HEK293 (cell line): ENCODE measurements at regions not wholly inside any gene's neighbourhood (a gene's known extent, or its start where the extent isn't known, plus 50 kb on each side); places are given as distances from the start of the nearest gene placed in this dataset.

Experiments used
- CTCF ChIA-PET: fragments of 350-600 bp; formaldehyde crosslinking; extraction: SDS; loops from one replicate; lab custom pipeline; 2021; ENCODE audit warnings: antibody characterized with exemption; lab: Yijun Ruan, JAX
- POLR2A ChIA-PET: fragments of 300-600 bp; formaldehyde crosslinking; extraction: SDS; loops from one replicate; lab custom pipeline; 2020; ENCODE audit warnings: antibody characterized with exemption, inconsistent platforms; lab: Yijun Ruan, JAX
- H3K27ac ChIP-seq: fragments of 200-500 bp; sonication (Bioruptor generic); 2 replicates; pipeline ENCODE4 v1.5.1; 2014; ENCODE audit warnings: low read depth, low read length, control low read depth, inconsistent platforms; ENCODE audit errors: extremely low read depth
- H3K36me3 ChIP-seq, 2 experiments: fragments of 200-500 bp in 1 of 2; sonication (Bioruptor generic) in 1 of 2; 1 replicate in 1 of 2; 2 replicates in 1 of 2; pipeline ENCODE4 v1.5.1; 2014 to 2017; ENCODE audit warnings: inconsistent platforms in 2 of 2, low read length in 2 of 2; ENCODE audit not compliant: control insufficient read depth in 2 of 2, insufficient read depth in 1 of 2
- H3K4me1 ChIP-seq: fragments of 200-500 bp; sonication (Bioruptor generic); 2 replicates; pipeline ENCODE4 v1.5.1; 2014; ENCODE audit warnings: mild to moderate bottlenecking, low read length, inconsistent platforms; ENCODE audit not compliant: control insufficient read depth, insufficient read depth
- H3K4me3 ChIP-seq: 2 replicates; pipeline ENCODE4 v1.5.1; 2011; ENCODE audit warnings: low read depth, mild to moderate bottlenecking, control low read depth, low read length, moderate library complexity
- H3K9me3 ChIP-seq: fragments of 200-500 bp; sonication (Bioruptor generic); 2 replicates; pipeline ENCODE4 v1.5.1; 2014; ENCODE audit warnings: low read depth, low read length, inconsistent platforms; ENCODE audit not compliant: control insufficient read depth, insufficient read depth
- KLF10 ChIP-seq: fragments of 450-650 bp; IDR thresholded peaks from 2 replicates; pipeline ENCODE4 v1.5.1; 2018; ENCODE audit warnings: missing biosample characterization, mild to moderate bottlenecking, missing genetic modification characterization
- OVOL3 ChIP-seq: fragments of 450-650 bp; formaldehyde crosslinking; IDR thresholded peaks from 2 replicates; pipeline ENCODE4 v1.5.1; 2016; ENCODE audit warnings: missing biosample characterization, missing genetic modification characterization
- PATZ1 ChIP-seq: fragments of 450-650 bp; formaldehyde crosslinking; IDR thresholded peaks from 2 replicates; pipeline ENCODE4 v1.5.1; 2016; ENCODE audit warnings: missing biosample characterization, missing genetic modification characterization
- TCF7L2 ChIP-seq: IDR thresholded peaks from 2 replicates; pipeline ENCODE4 v1.6.1; 2011; ENCODE audit warnings: low read depth, mild to moderate bottlenecking, inconsistent platforms, low read length, moderate library complexity, borderline replicate concordance
- ZBTB1 ChIP-seq: fragments of 450-650 bp; formaldehyde crosslinking; IDR thresholded peaks from 2 replicates; pipeline ENCODE4 v1.5.1; 2016; ENCODE audit warnings: missing biosample characterization, missing genetic modification characterization
- ZBTB11 ChIP-seq: fragments of 450-650 bp; formaldehyde crosslinking; conservative IDR thresholded peaks from 2 replicates; pipeline ENCODE4 v1.5.1; 2016; ENCODE audit warnings: low read depth, missing biosample characterization, missing genetic modification characterization
- ZNF112 ChIP-seq: fragments of 450-650 bp; formaldehyde crosslinking; IDR thresholded peaks from 2 replicates; pipeline ENCODE4 v1.5.0; 2017; ENCODE audit warnings: missing biosample characterization, missing genetic modification characterization
- ZNF132 ChIP-seq: fragments of 450-650 bp; formaldehyde crosslinking; IDR thresholded peaks from 2 replicates; pipeline ENCODE4 v1.5.1; 2017; ENCODE audit warnings: missing biosample characterization, missing genetic modification characterization, borderline replicate concordance
- ZNF133 ChIP-seq: fragments of 450-650 bp; formaldehyde crosslinking; IDR thresholded peaks from 2 replicates; pipeline ENCODE4 v1.5.1; 2016; ENCODE audit warnings: missing biosample characterization, missing genetic modification characterization
- ZNF23 ChIP-seq: fragments of 450-650 bp; formaldehyde crosslinking; IDR thresholded peaks from 2 replicates; pipeline ENCODE4 v1.5.1; 2016; ENCODE audit warnings: missing biosample characterization, missing genetic modification characterization, borderline replicate concordance
- ZNF280C ChIP-seq: fragments of 450-650 bp; formaldehyde crosslinking; IDR thresholded peaks from 2 replicates; pipeline ENCODE4 v1.5.1; 2016; ENCODE audit warnings: missing biosample characterization, missing genetic modification characterization
- ZNF394 ChIP-seq: fragments of 450-650 bp; formaldehyde crosslinking; IDR thresholded peaks from 2 replicates; pipeline ENCODE4 v1.5.1; 2016; ENCODE audit warnings: missing biosample characterization, missing genetic modification characterization, mild to moderate bottlenecking, moderate library complexity, borderline replicate concordance
- ZNF529 ChIP-seq: fragments of 450-650 bp; formaldehyde crosslinking; IDR thresholded peaks from 2 replicates; pipeline ENCODE4 v1.5.1; 2017; ENCODE audit warnings: missing genetic modification characterization, missing biosample characterization; ENCODE audit not compliant: insufficient replicate concordance
- ZNF610 ChIP-seq: fragments of 450-650 bp; formaldehyde crosslinking; IDR thresholded peaks from 2 replicates; pipeline ENCODE4 v1.5.1; 2016; ENCODE audit warnings: missing biosample characterization, missing genetic modification characterization, borderline replicate concordance
- ZNF624 ChIP-seq: fragments of 450-650 bp; formaldehyde crosslinking; IDR thresholded peaks from 2 replicates; pipeline ENCODE4 v1.5.1; 2017; ENCODE audit warnings: missing biosample characterization, missing genetic modification characterization
- ZNF768 ChIP-seq: fragments of 450-650 bp; formaldehyde crosslinking; IDR thresholded peaks from 2 replicates; pipeline ENCODE4 v1.5.1; 2018; ENCODE audit warnings: missing biosample characterization, mild to moderate bottlenecking, missing genetic modification characterization
- ZNF777 ChIP-seq: fragments of 450-650 bp; formaldehyde crosslinking; IDR thresholded peaks from 2 replicates; pipeline ENCODE4 v1.5.1; 2017; ENCODE audit warnings: missing biosample characterization, missing genetic modification characterization, borderline replicate concordance
- TF ChIP-seq, protein P1 (sequence below): fragments of 450-650 bp; formaldehyde crosslinking; IDR thresholded peaks from 2 replicates; pipeline ENCODE4 v1.5.1; 2016; ENCODE audit warnings: missing biosample characterization, missing genetic modification characterization
- TF ChIP-seq, protein P2 (sequence below): fragments of 450-650 bp; formaldehyde crosslinking; IDR thresholded peaks from 2 replicates; pipeline ENCODE4 v1.5.1; 2016; ENCODE audit warnings: missing biosample characterization, missing genetic modification characterization

DNA sequence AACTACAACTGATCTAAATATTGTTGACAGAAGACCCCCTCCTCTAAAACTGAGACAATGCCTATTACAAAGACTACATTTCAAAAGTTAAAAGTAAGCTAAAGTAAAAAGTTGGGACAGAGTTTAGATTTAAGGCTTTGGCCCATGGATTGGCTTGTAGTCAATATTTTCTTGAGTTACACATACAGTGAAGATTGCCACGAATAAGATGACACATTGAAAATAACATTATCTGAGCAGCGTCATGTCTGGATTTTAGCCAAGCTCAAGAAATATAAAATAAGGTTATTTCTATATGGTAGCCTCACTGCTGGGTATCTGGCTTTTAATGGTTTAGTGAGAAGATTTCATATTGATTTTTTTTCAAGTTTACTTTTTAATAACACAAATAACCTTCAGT, 266.2 kb upstream of the LDB2 start:
- POLR2A ChIA-PET = no interaction called here
- H3K4me3 ChIP-seq = no peak overlapping the region
- H3K27ac ChIP-seq = no peak overlapping the region
- peaks cover 7% of the 10 kb centered on the region for H3K4me1 ChIP-seq
- CTCF ChIA-PET = interaction anchor here (1.3 kb wide), 1 partner anchor 248 kb away, joined by 3 read pairs; no protein-coding TSS in a partner anchor
- TF ChIP-seq ZNF777 = no peak
- no peak for TF ChIP-seq ZBTB11 (tag by site-specific recombination)
- no peak for TF ChIP-seq ZNF280C (tag by site-specific recombination)
- H3K9me3 ChIP-seq = no peaks in the 10 kb centered on the region
- H3K36me3 ChIP-seq = no peaks in the 10 kb centered on the region

DNA sequence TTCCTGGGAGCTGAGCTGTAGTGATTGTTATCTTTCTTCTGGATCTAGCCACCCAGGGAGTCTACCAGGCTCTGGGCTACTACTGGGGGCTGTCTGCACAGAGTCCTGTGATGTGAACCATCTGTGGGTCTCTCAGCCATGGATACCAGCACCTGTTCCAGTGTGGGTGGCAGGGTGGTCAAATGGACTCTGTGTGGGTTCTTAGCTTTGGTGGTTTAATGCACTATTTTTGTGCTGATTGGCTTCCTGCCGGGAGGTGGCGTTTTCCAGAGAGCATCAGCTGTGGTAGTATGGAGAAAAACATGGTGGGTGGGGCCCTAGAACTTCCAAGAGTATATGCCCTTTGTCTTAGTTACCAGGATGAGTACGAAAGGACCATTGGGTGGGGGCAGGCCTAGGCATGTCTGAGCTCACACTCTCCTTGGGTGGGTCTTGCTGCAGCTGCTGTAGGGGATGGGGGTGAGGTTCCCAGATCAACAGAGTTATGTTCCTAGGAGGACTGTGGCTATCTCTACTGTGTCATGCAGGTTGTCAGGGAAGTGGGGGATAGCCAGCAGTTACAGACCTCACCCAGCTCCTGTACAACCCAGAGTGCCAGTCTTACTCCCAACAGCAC, 264.8 kb upstream of the LDB2 start:
- Histone ChIP-seq H3K9me3 (no peaks in the 10 kb centered on the region), H3K4me3 (no peak overlapping the region), H3K4me1 (peaks cover 3% of the 10 kb centered on the region; the same call in 1 of the 2 replicates), H3K27ac (no peak overlapping the region), H3K36me3 (no peaks in the 10 kb centered on the region)
- TF ChIP-seq ZBTB1 (tag by site-specific recombination) = no peak
- no peak for TF ChIP-seq ZNF133
- TF ChIP-seq ZNF112 = no peak
- no peak for TF ChIP-seq KLF10
- no peak for TF ChIP-seq ZNF23 (tag by site-specific recombination)
- TF ChIP-seq ZNF394 (tag by site-specific recombination) = no peak
- TF ChIP-seq, protein P1, sequence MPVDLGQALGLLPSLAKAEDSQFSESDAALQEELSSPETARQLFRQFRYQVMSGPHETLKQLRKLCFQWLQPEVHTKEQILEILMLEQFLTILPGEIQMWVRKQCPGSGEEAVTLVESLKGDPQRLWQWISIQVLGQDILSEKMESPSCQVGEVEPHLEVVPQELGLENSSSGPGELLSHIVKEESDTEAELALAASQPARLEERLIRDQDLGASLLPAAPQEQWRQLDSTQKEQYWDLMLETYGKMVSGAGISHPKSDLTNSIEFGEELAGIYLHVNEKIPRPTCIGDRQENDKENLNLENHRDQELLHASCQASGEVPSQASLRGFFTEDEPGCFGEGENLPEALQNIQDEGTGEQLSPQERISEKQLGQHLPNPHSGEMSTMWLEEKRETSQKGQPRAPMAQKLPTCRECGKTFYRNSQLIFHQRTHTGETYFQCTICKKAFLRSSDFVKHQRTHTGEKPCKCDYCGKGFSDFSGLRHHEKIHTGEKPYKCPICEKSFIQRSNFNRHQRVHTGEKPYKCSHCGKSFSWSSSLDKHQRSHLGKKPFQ (tag by site-specific recombination) = no peak
- no peak for TF ChIP-seq ZNF132 (tag by site-specific recombination)
- no peak for TF ChIP-seq ZNF610
- no peak for TF ChIP-seq PATZ1 (tag by site-specific recombination)
- no peak for TF ChIP-seq OVOL3
- TF ChIP-seq ZNF529 (tag by site-specific recombination) = no peak
- TF ChIP-seq TCF7L2 = no peak
- TF ChIP-seq ZNF624 = no peak
- TF ChIP-seq, protein P2, sequence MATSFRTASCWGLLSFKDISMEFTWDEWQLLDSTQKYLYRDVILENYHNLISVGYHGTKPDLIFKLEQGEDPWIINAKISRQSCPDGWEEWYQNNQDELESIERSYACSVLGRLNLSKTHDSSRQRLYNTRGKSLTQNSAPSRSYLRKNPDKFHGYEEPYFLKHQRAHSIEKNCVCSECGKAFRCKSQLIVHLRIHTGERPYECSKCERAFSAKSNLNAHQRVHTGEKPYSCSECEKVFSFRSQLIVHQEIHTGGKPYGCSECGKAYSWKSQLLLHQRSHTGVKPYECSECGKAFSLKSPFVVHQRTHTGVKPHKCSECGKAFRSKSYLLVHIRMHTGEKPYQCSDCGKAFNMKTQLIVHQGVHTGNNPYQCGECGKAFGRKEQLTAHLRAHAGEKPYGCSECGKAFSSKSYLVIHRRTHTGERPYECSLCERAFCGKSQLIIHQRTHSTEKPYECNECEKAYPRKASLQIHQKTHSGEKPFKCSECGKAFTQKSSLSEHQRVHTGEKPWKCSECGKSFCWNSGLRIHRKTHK (tag by site-specific recombination) = no peak
- TF ChIP-seq ZNF768 = no peak
- ChIA-PET POLR2A (no interaction called here), CTCF (no interaction called here)
